GM13977 (cell line): ENCODE measurements at regions not wholly inside any gene's neighbourhood (a gene's known extent, or its start where the extent isn't known, plus 50 kb on each side); places are given as distances from the start of the nearest gene placed in this dataset.

ENCODE experiments used
- DNase-seq: peaks from one replicate; pipeline ENCODE4 v3.0.0; 2012; ENCODE audit warnings: low spot score
- in situ Hi-C: fragments of 300-500 bp; cut with MboI; formaldehyde crosslinking; loops from one replicate; pipeline ENCODE4 v1.12.0; 2022; ENCODE audit warnings: low sequenced_read_pairs, low pct_unique_long_range_greater_than_20kb, mixed read lengths, inconsistent platforms; ENCODE audit not compliant: unreplicated experiment
- TF ChIP-seq, protein P1 (sequence below): IDR thresholded peaks from 2 replicates; pipeline ENCODE4 v1.5.1; 2012; ENCODE audit warnings: mild to moderate bottlenecking, control low read depth; ENCODE audit not compliant: insufficient read depth; ENCODE audit errors: extremely low read depth, missing control alignments

DNA sequence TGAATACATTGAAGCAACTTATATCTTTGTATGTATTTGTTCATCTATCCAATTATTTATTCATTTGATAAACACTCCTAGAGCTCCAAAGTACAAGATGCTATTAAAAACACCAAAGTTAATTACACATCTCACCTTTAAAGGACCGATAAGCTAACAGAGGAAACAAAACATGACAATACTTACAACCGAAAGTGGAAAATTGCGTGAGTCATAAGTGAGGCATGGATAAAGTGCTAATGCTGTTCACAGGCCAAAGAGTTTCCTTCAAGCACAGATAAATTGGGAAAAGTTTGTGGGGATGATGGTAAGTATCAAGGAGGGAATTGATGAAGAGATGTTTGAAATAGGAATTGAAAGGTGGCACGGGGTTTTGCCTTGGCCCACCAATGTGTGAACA is 172.8 kb upstream of the KITLG start:
- DNase-seq: no peak
- in situ Hi-C loops: no loop called here
- TF ChIP-seq, protein P1, sequence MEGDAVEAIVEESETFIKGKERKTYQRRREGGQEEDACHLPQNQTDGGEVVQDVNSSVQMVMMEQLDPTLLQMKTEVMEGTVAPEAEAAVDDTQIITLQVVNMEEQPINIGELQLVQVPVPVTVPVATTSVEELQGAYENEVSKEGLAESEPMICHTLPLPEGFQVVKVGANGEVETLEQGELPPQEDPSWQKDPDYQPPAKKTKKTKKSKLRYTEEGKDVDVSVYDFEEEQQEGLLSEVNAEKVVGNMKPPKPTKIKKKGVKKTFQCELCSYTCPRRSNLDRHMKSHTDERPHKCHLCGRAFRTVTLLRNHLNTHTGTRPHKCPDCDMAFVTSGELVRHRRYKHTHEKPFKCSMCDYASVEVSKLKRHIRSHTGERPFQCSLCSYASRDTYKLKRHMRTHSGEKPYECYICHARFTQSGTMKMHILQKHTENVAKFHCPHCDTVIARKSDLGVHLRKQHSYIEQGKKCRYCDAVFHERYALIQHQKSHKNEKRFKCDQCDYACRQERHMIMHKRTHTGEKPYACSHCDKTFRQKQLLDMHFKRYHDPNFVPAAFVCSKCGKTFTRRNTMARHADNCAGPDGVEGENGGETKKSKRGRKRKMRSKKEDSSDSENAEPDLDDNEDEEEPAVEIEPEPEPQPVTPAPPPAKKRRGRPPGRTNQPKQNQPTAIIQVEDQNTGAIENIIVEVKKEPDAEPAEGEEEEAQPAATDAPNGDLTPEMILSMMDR: no peak

DNA sequence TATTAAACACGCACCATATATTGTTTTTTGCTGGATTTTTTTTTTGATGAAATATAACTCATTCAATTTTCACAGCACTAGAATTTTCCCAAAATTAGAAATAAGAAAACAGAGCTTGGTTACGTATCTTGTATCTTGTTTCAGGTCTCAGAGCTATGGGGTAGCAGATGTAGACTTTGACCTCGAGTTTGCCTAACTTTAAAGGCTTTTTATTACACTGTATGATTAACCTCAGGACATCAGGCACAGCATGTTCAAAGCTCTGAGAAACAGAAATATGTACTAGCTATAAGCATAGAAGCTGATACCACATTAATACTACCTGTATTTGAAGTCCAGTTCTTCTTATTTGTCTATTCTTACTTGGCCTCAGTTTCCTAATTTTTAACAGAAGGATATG is 171.9 kb upstream of the KITLG start:
- TF ChIP-seq, protein P1: no peak
- no peak for DNase-seq
- in situ Hi-C loops: no loop called here

DNA sequence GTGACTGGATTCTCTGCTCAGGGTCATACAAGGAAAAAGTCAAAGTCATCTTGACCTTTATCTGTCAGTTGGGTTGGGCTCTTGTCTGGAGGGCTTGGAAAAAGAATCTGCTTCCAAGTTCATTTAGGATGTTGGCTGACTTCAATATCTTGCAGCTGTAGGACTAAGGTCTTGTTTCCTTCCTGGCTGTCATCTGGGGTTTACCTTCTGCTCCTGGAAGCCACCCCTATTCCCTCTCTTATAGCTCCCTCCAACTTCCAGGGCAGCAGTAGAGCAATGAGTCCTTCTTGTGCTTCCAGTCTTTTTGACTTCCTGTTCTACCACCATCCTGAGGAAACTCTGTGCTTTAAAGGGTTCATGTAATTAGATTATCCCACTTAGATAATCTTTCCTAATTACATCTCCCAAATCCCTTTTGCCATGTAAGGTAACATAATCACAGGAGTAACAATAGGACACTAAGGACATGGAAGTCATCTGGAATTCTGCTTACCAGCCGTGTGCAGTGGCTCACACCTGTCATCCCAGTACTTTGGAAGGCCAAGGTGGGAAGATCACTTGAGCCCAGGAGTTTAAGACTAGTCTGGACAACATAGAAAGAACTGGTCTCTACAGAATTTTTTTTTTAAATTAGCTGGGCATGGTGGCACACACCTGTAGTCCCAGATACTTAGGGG is 170.7 kb upstream of the KITLG start:
- in situ Hi-C loops: no loop called here
- no peak for DNase-seq

GRCh38 chr12:88746386-88746785 is 166.1 kb upstream of the KITLG start:
- TF ChIP-seq, protein P1: no peak
- in situ Hi-C loops: no loop called here
- no peak for DNase-seq

More for the DNA sequence above, 170.7 kb upstream of the KITLG start:
- TF ChIP-seq, protein P1: no peak

DNA sequence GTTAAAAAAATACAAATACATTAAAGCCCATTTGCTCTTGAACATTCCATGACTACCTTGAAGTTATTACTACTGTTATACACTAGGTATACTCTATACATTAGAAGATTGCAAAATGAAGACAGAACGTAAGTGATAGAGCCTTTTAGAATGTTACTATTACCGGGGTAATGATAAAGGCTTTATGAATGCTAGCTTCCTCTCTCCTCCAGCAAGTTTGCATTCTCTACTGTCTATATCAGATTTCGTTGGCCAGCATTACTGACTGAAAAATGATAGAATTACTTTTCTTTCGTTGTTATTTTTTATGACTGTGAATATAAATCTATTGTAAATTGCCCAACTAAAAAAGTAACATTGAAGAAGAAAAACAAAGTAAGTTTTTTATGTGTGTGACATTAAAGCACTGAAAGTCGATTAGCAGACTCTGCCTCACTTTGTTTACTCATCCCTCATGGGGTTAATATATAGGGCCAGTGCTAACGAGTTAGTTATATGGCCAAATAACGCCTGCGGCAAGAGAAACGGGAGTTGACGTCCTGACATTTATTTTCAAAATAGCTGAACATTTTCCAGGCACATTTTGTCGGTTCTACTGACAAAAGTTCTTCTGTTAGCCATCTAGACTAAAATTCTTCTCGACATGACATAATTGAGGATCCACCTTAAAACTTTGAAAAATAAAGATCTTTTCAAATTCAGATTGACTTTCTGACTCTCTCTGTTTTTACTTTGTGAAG is 163.8 kb upstream of the KITLG start:
- TF ChIP-seq, protein P1: no peak
- in situ Hi-C loops: no loop called here
- no peak for DNase-seq

GRCh38 chr12:88737838-88738472 is 157.7 kb upstream of the KITLG start:
- DNase-seq: no peak

More at GRCh38 chr12:88737838-88738472, 157.7 kb upstream of the KITLG start:
- in situ Hi-C loops: no loop called here
- TF ChIP-seq, protein P1: no peak
